K562 (cell line): ENCODE measurements at regions not wholly inside any gene's neighbourhood (a gene's known extent, or its start where the extent isn't known, plus 50 kb on each side); places are given as distances from the start of the nearest gene placed in this dataset.

ENCODE experiments used
- ATAC-seq: fragments of 200-7000 bp; cut with Tn5 transposase; 3 replicates; pipeline ENCODE4 v1.9.1; 2020; ENCODE audit warnings: moderate library complexity
- BruUV-seq: library from RNA; stranded (reverse); fragments of 400-500 nt; replicated peaks from 2 replicates; lab custom pipeline; 2021; lab: Mats Ljungman, UMichigan
- CTCF ChIA-PET: fragments of 300-600 bp; formaldehyde crosslinking; extraction: SDS; loops from one replicate; lab custom pipeline; 2021; ENCODE audit warnings: low intra/inter-chr PET ratio; lab: Yijun Ruan, JAX
- POLR2A ChIA-PET: fragments of 300-600, 350-650 bp; sonication (Branson Sonifier 250); formaldehyde crosslinking; extraction: SDS; loops from one replicate; lab custom pipeline; 2021; ENCODE audit warnings: antibody characterized with exemption, inconsistent platforms; lab: Yijun Ruan, JAX
- DNase-seq, 4 experiments: peaks; one replicate each; pipeline versions ENCODE4 v3.0.0 to v3.0.0-alpha.2; 2011 to 2018; ENCODE audit warnings: low spot score in 3 of 4, mixed read lengths in 3 of 4; ENCODE audit errors: extremely low read depth in 1 of 4
- FAIRE-seq: peaks from 2 replicates; lab custom pipeline; 2011; peaks lifted over from hg19 to GRCh38; lab: Jason Lieb, UNC
- H2AFZ ChIP-seq: 2 replicates; pipeline ENCODE4 v1.6.0; 2011; ENCODE audit warnings: low read depth, low read length, control low read depth, inconsistent platforms
- H3K27ac ChIP-seq: fragments of 200-600 bp; 3 replicates; pipeline ENCODE4 v1.8.0; 2011; ENCODE audit warnings: low read depth, mild to moderate bottlenecking, control low read depth, inconsistent platforms, low read length, moderate library complexity, mixed read lengths; ENCODE audit errors: extremely low read depth
- H3K27me3 ChIP-seq, 2 experiments: fragments of 300-600 bp in 1 of 2; 2 replicates in 1 of 2; 3 replicates in 1 of 2; pipeline versions ENCODE4 v1.6.0 to v1.8.0; 2011; ENCODE audit warnings: inconsistent platforms in 2 of 2, low read length in 2 of 2, mild to moderate bottlenecking in 1 of 2, mixed read lengths in 1 of 2, moderate library complexity in 1 of 2; ENCODE audit not compliant: control insufficient read depth in 2 of 2, insufficient read depth in 2 of 2
- H3K36me3 ChIP-seq: fragments of 300-600 bp; 3 replicates; pipeline ENCODE4 v1.8.0; 2011; ENCODE audit warnings: mild to moderate bottlenecking, low read length, inconsistent platforms; ENCODE audit not compliant: control insufficient read depth, insufficient read depth
- H3K4me1 ChIP-seq, 2 experiments: fragments of 200-600 bp in 1 of 2; replicated peaks in 1 of 2; 2 replicates in 1 of 2; 3 replicates in 1 of 2; pipeline versions ENCODE4 v1.5.1 to v1.8.0; 2011; ENCODE audit warnings: inconsistent platforms in 2 of 2, low read length in 2 of 2, mild to moderate bottlenecking in 1 of 2, mixed read lengths in 1 of 2, moderate library complexity in 1 of 2; ENCODE audit not compliant: control insufficient read depth in 2 of 2, insufficient read depth in 2 of 2
- H3K4me2 ChIP-seq: 2 replicates; pipeline ENCODE4 v1.6.1; 2011; ENCODE audit warnings: low read length, control low read depth, inconsistent platforms, mixed read lengths; ENCODE audit not compliant: insufficient read depth
- H3K4me3 ChIP-seq: fragments of 200-600 bp; sonication (generic), shearing (Covaris generic); 2 replicates; pipeline ENCODE4 v1.5.1; 2016; ENCODE audit warnings: control low read depth, inconsistent platforms
- H3K79me2 ChIP-seq: fragments of 200-600 bp; 3 replicates; pipeline ENCODE4 v1.8.0; 2011; ENCODE audit warnings: low read length, inconsistent platforms; ENCODE audit not compliant: control insufficient read depth, insufficient read depth
- H3K9ac ChIP-seq, 2 experiments: 2 replicates each; pipeline versions ENCODE4 v1.6.0 to v1.6.1; 2011; ENCODE audit warnings: low read depth in 2 of 2, low read length in 2 of 2, control low read depth in 1 of 2, inconsistent platforms in 1 of 2, mild to moderate bottlenecking in 1 of 2, mixed read lengths in 1 of 2; ENCODE audit not compliant: insufficient read depth in 1 of 2
- H3K9me1 ChIP-seq: one replicate; pipeline ENCODE4 v1.6.0; 2011; ENCODE audit warnings: inconsistent platforms, mild to moderate bottlenecking, low read length, moderate library complexity; ENCODE audit not compliant: control insufficient read depth, insufficient read depth
- H3K9me3 ChIP-seq: replicated peaks from 2 replicates; pipeline ENCODE4 v1.5.1; 2011; ENCODE audit warnings: low read depth, low read length, inconsistent platforms; ENCODE audit not compliant: control insufficient read depth, insufficient read depth
- H4K20me1 ChIP-seq: replicated peaks from 2 replicates; pipeline ENCODE4 v1.6.1; 2011; ENCODE audit warnings: low read length, inconsistent platforms, mixed read lengths; ENCODE audit not compliant: control insufficient read depth, insufficient read depth
- BDP1 ChIP-seq: IDR thresholded peaks from 3 replicates; pipeline ENCODE4 v1.6.1; 2011; ENCODE audit not compliant: insufficient read length, insufficient read depth
- CTCF ChIP-seq, 3 experiments: IDR thresholded peaks in 2 of 3; conservative IDR thresholded peaks in 1 of 3; 2 replicates each; pipeline ENCODE4 v1.5.1; 2011 to 2012; ENCODE audit warnings: low read length in 3 of 3, mild to moderate bottlenecking in 3 of 3, control low read depth in 2 of 3, improper control_type of control experiment in 1 of 3, inconsistent platforms in 1 of 3, low read depth in 1 of 3, mixed read lengths in 1 of 3, moderate library complexity in 1 of 3; ENCODE audit not compliant: insufficient read depth in 2 of 3
- CTCFL ChIP-seq: IDR thresholded peaks from 2 replicates; pipeline ENCODE4 v1.6.1; 2011; ENCODE audit warnings: borderline replicate concordance, low read depth, mild to moderate bottlenecking, moderate library complexity, low read length; ENCODE audit not compliant: insufficient read depth, poor library complexity, severe bottlenecking
- FUS ChIP-seq: fragments of 200-400 bp; formaldehyde crosslinking; optimal IDR thresholded peaks from 2 replicates; pipeline ENCODE3; 2017; ENCODE audit warnings: low read depth, low read length
- ZNF764 ChIP-seq: fragments of 250-450 bp; sonication (Bioruptor Pico); IDR thresholded peaks from 2 replicates; pipeline ENCODE4 v1.4.0; 2020; ENCODE audit warnings: low read depth, mild to moderate bottlenecking, moderate library complexity
- ZNF778 ChIP-seq: fragments of 450-650 bp; formaldehyde crosslinking; IDR thresholded peaks from 2 replicates; pipeline ENCODE4 v1.4.0; 2020; ENCODE audit warnings: mild to moderate bottlenecking, moderate library complexity
- WGBS: fragments of 100-300 bp; shearing (Covaris generic); methylation state at CpG from one replicate; pipeline ENCODE4 v1.1.6; 2016; ENCODE audit warnings: low coverage, mixed read lengths; ENCODE audit not compliant: insufficient coverage; ENCODE audit errors: missing lambda C conversion rate; 5-methylcytosine and 5-hydroxymethylcytosine counted together
- in situ Hi-C: fragments of 300-500 bp; cut with MboI; formaldehyde crosslinking; loops from 4 replicates; pipeline ENCODE4 v1.15.0; 2018; ENCODE audit warnings: inconsistent platforms, mixed read lengths
- intact Hi-C: fragments of 100-400 bp; cut with micrococcal nuclease; formaldehyde crosslinking; loops from 2 replicates; pipeline ENCODE4 v1.14.2; 2022

- in situ Hi-C loops (no loop called here), intact Hi-C loops (no loop called here)
- ATAC-seq: no peak
- Histone ChIP-seq H3K9me3 (no peaks in the 10 kb centered on the region; the same call in 1 of the 2 replicates), H3K27ac (no peak overlapping the region), H3K9me1 (no peaks in the 10 kb centered on the region), H3K27me3 (no peaks in the 10 kb centered on the region), H3K4me2 (no peak overlapping the region), H3K9ac (no peak overlapping the region), H3K79me2 (no peaks in the 10 kb centered on the region), H3K36me3 (no peaks in the 10 kb centered on the region), H4K20me1 (no peaks in the 10 kb centered on the region), H3K4me3 (no peak overlapping the region), H2AFZ (no peak overlapping the region), H3K4me1 (no peaks in the 10 kb centered on the region)
- TF ChIP-seq FUS (no peak), BDP1 (no peak), CTCFL (peak; percentile 16), CTCF (IDR thresholded peaks at IDR 0.05 in 2 of 3, conservative IDR thresholded peaks at IDR 0.05 in 1 of 3; ENCODE audit: insufficient read depth in 2 of 3, low read depth in 1 of 3, low read length in 3 of 3) (peak in 2 of 3 experiments; percentile 20 to 22; a peak in 1 of 6 replicates), ZNF778 (CRISPR knock-in tag) (no peak), ZNF764 (CRISPR knock-in tag) (no peak)
- POLR2A ChIA-PET: interaction anchor here (1.6 kb wide), 1 partner anchor 14 kb away, joined by 5 read pairs; no protein-coding TSS in a partner anchor
- under 1% methylated on average over 5 of the region's 5 CpGs for WGBS
- FAIRE-seq: no peak
- no TSS peak for BruUV-seq
- DNase-seq: no peak
- CTCF ChIA-PET: no interaction called here
Measured at GRCh38 chr6:12482386-12483375, 192.5 kb downstream of the EDN1 start.
